BJ (cell line): ENCODE measurements at regions not wholly inside any gene's neighbourhood (a gene's known extent, or its start where the extent isn't known, plus 50 kb on each side); places are given as distances from the start of the nearest gene placed in this dataset.

Source experiments
- CTCF ChIA-PET: fragments of 350-600 bp; formaldehyde crosslinking; extraction: SDS; loops from one replicate; lab custom pipeline; 2021; ENCODE audit warnings: antibody characterized with exemption, inconsistent platforms; lab: Yijun Ruan, JAX
- POLR2A ChIA-PET: fragments of 300-600 bp; sonication (Branson Sonifier 250); formaldehyde crosslinking; extraction: SDS; loops from one replicate; lab custom pipeline; 2021; ENCODE audit warnings: antibody characterized with exemption; lab: Charles Lee
- DNase-seq: peaks from one replicate; pipeline ENCODE4 v3.0.0-alpha.2; 2011; ENCODE audit warnings: low read depth
- H3K27me3 ChIP-seq: 2 replicates; pipeline ENCODE4 v1.6.0; 2011; ENCODE audit warnings: low read length; ENCODE audit not compliant: control insufficient read depth, insufficient read depth
- H3K36me3 ChIP-seq: 2 replicates; pipeline ENCODE4 v1.5.1; 2011; ENCODE audit warnings: low read length; ENCODE audit not compliant: control insufficient read depth, insufficient read depth
- H3K4me3 ChIP-seq: 2 replicates; pipeline ENCODE4 v1.5.1; 2011; ENCODE audit warnings: low read depth, mild to moderate bottlenecking, control low read depth, low read length
- TF ChIP-seq, protein P1 (sequence below): IDR thresholded peaks from 2 replicates; pipeline ENCODE4 v1.5.1; 2011; ENCODE audit warnings: low read depth, mild to moderate bottlenecking, control low read depth, inconsistent platforms, low read length, moderate library complexity; ENCODE audit not compliant: insufficient read depth

GRCh38 chr4:83701041-83701440, 165.1 kb downstream of the GPAT3 start:
- no peak for DNase-seq
- CTCF ChIA-PET, result interaction anchor here (0.8 kb wide), 1 partner anchor 31 kb away, joined by 4 read pairs; no protein-coding TSS in a partner anchor

DNA sequence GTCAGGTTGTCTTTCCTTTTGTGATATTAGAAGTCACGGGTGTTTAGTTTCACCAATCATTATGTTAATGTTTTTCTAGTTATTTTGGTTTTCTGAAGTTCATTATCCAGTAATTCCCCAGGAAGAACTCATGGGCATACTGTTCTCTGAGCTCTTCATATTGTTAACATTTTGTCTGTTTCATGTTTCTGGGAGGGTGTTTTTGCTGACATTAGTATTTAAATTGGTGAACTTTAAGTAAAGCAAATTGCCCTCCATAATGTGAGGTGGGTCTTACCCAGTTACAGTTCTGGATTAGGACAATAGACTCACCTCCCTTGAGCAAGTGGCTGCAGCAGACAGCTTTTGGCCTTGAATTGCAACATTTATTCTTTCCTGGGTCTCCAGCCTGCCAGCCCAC, 163.4 kb downstream of the GPAT3 start:
- TF ChIP-seq, protein P1, sequence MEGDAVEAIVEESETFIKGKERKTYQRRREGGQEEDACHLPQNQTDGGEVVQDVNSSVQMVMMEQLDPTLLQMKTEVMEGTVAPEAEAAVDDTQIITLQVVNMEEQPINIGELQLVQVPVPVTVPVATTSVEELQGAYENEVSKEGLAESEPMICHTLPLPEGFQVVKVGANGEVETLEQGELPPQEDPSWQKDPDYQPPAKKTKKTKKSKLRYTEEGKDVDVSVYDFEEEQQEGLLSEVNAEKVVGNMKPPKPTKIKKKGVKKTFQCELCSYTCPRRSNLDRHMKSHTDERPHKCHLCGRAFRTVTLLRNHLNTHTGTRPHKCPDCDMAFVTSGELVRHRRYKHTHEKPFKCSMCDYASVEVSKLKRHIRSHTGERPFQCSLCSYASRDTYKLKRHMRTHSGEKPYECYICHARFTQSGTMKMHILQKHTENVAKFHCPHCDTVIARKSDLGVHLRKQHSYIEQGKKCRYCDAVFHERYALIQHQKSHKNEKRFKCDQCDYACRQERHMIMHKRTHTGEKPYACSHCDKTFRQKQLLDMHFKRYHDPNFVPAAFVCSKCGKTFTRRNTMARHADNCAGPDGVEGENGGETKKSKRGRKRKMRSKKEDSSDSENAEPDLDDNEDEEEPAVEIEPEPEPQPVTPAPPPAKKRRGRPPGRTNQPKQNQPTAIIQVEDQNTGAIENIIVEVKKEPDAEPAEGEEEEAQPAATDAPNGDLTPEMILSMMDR, result no peak
- no peak overlapping the region for H3K4me3 ChIP-seq
- no peaks in the 10 kb centered on the region for H3K36me3 ChIP-seq
- ChIA-PET CTCF (no interaction called here), POLR2A (no interaction called here)
- DNase-seq, result no peak
- peaks cover 2% of the 10 kb centered on the region; the same call in 1 of the 2 replicates for H3K27me3 ChIP-seq

More at GRCh38 chr4:83701041-83701440, 165.1 kb downstream of the GPAT3 start:
- TF ChIP-seq, protein P1, result no peak
- POLR2A ChIA-PET, result interaction anchor here (0.7 kb wide), 1 partner anchor 10 kb away, joined by 4 read pairs; no protein-coding TSS in a partner anchor
- peaks cover 2% of the 10 kb centered on the region; the same call in 1 of the 2 replicates for H3K27me3 ChIP-seq
- H3K36me3 ChIP-seq, result no peaks in the 10 kb centered on the region
- H3K4me3 ChIP-seq, result no peak overlapping the region

GRCh38 chr4:83692028-83692427, 156.1 kb downstream of the GPAT3 start:
- Histone ChIP-seq H3K27me3 (no peaks in the 10 kb centered on the region; the same call in 1 of the 2 replicates), H3K36me3 (no peaks in the 10 kb centered on the region), H3K4me3 (no peak overlapping the region)
- DNase-seq, result no peak
- ChIA-PET POLR2A (no interaction called here), CTCF (no interaction called here)
- TF ChIP-seq, protein P1, result no peak

- Histone ChIP-seq H3K4me3 (no peak overlapping the region), H3K27me3 (no peaks in the 10 kb centered on the region), H3K36me3 (no peaks in the 10 kb centered on the region)
- TF ChIP-seq, protein P1, result no peak
- ChIA-PET POLR2A (no interaction called here), CTCF (no interaction called here)
- peak; percentile 47 for DNase-seq
Observed at GRCh38 chr4:83686166-83686565, 150.3 kb downstream of the GPAT3 start.

DNA sequence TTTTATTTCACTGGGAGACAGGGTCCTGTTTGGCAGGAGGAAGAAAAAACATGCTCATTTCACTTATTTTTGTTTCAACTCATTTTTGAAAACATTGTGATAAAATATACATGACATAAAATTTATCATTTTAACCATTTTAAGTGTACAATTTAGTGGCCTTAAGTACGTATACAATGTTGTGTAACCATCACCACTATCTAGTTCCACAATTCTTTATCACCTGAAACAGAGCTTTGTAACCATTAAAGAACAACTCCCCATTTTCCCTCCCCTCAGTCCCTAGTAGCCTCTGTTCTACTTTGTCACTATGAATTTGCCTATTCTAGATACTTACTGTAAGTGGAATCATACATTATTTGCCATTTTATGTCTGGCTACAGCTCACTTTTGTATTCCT, 143.8 kb downstream of the GPAT3 start:
- CTCF ChIA-PET, result no interaction called here
- Histone ChIP-seq H3K27me3 (0 out of 2 replicates have a peak, but pooled peaks cover 1% of the 10 kb centered on the region), H3K4me3 (no peak overlapping the region), H3K36me3 (no peaks in the 10 kb centered on the region)
- TF ChIP-seq, protein P1, result no peak
- no peak for DNase-seq
- POLR2A ChIA-PET, result no interaction called here
